H1 (cell line): ENCODE measurements at regions not wholly inside any gene's neighbourhood (a gene's known extent, or its start where the extent isn't known, plus 50 kb on each side); places are given as distances from the start of the nearest gene placed in this dataset.

ENCODE experiments used
- CTCF ChIP-seq, 3 experiments: IDR thresholded peaks; 1 replicate in 2 of 3; 2 replicates in 1 of 3; pipeline versions ENCODE4 v1.5.1 to v1.6.1; 2011; ENCODE audit warnings: low read length in 3 of 3, mild to moderate bottlenecking in 3 of 3, inconsistent platforms in 2 of 3, low read depth in 1 of 3, moderate library complexity in 1 of 3; ENCODE audit not compliant: insufficient read depth in 1 of 3; ENCODE audit errors: control extremely low read depth in 1 of 3
- RXRA ChIP-seq: IDR thresholded peaks from 2 replicates; pipeline ENCODE4 v1.6.1; 2011; ENCODE audit warnings: low read depth, mild to moderate bottlenecking, low read length, moderate library complexity; ENCODE audit not compliant: insufficient read depth
- SP1 ChIP-seq: IDR thresholded peaks from 2 replicates; pipeline ENCODE4 v1.6.1; 2011; ENCODE audit warnings: low read depth, low read length

- no peak for TF ChIP-seq CTCF (IDR thresholded peaks at IDR 0.05; ENCODE audit: control extremely low read depth in 1 of 3, insufficient read depth in 1 of 3, low read depth in 1 of 3, low read length in 3 of 3)
- no peak for TF ChIP-seq RXRA
- TF ChIP-seq SP1, result no peak
Measured at GRCh38 chr11:130578738-130579368, 130.4 kb downstream of the ADAMTS15 start (continued).
